HCT116 (cell line): ENCODE measurements at regions not wholly inside any gene's neighbourhood (a gene's known extent, or its start where the extent isn't known, plus 50 kb on each side); places are given as distances from the start of the nearest gene placed in this dataset.

Experiments used
- ATAC-seq: fragments of 200-7000 bp; cut with Tn5 transposase; 2 replicates; pipeline ENCODE4 v1.9.1; 2020; ENCODE audit warnings: mild to moderate bottlenecking, moderate library complexity
- BruUV-seq: library from RNA; stranded (reverse); fragments of 400-500 nt; replicated peaks from 2 replicates; lab custom pipeline; 2021; lab: Mats Ljungman, UMichigan
- CTCF ChIA-PET: fragments of 300-600 bp; sonication (Branson Sonifier 250); formaldehyde crosslinking; loops from one replicate; lab custom pipeline; 2021; ENCODE audit warnings: antibody characterized with exemption; lab: Charles Lee
- POLR2A ChIA-PET: fragments of 300-600, 350-600 bp; sonication (Branson Sonifier 250); formaldehyde crosslinking; loops from one replicate; lab custom pipeline; 2021; ENCODE audit warnings: antibody characterized with exemption; lab: Charles Lee
- RAD21 ChIA-PET, 2 experiments: fragments of 300-600 bp; sonication (Branson Sonifier 250); formaldehyde crosslinking; loops; one replicate each; lab custom pipeline; 2023; ENCODE audit warnings: low total read pairs in 2 of 2; ENCODE audit not compliant: uncharacterized antibody in 2 of 2, unreplicated experiment in 2 of 2, low non-redundant PET in 1 of 2; lab: Charles Lee
- DNase-seq: peaks from one replicate; pipeline ENCODE4 v3.0.0-alpha.2; 2010; ENCODE audit warnings: low read depth, low spot score
- H2AFZ ChIP-seq: fragments of 200-600 bp; shearing (Covaris generic), sonication (generic); 2 replicates; pipeline ENCODE4 v1.6.1; 2017; ENCODE audit warnings: low read depth, mixed run types, mixed read lengths, antibody characterized with exemption, low read length; ENCODE audit not compliant: poor library complexity, severe bottlenecking
- H3K27ac ChIP-seq: 2 replicates; pipeline ENCODE4 v1.5.1; 2012; ENCODE audit warnings: low read depth, low read length
- H3K27me3 ChIP-seq: fragments of 200-600 bp; sonication (generic); 2 replicates; pipeline ENCODE4 v1.6.1; 2016; ENCODE audit warnings: mixed run types, low read length, mixed read lengths; ENCODE audit not compliant: insufficient read depth
- H3K36me3 ChIP-seq, 2 experiments: fragments of 200-500 bp in 1 of 2; fragments of 200-600 bp in 1 of 2; sonication (Bioruptor generic) in 1 of 2; sonication (generic) in 1 of 2; 2 replicates each; pipeline versions ENCODE4 v1.5.1 to v1.6.1; 2014 to 2016; ENCODE audit warnings: low read length in 2 of 2, inconsistent platforms in 1 of 2, mixed read lengths in 1 of 2, mixed run types in 1 of 2; ENCODE audit not compliant: insufficient read depth in 2 of 2, control insufficient read depth in 1 of 2
- H3K4me1 ChIP-seq, 2 experiments: fragments of 200-600 bp in 1 of 2; sonication (generic) in 1 of 2; 2 replicates each; pipeline versions ENCODE4 v1.5.1 to v1.6.1; 2012 to 2017; ENCODE audit warnings: low read length in 2 of 2, inconsistent platforms in 1 of 2, mild to moderate bottlenecking in 1 of 2, mixed read lengths in 1 of 2, mixed run types in 1 of 2, moderate library complexity in 1 of 2; ENCODE audit not compliant: insufficient read depth in 2 of 2, control insufficient read depth in 1 of 2
- H3K4me2 ChIP-seq: fragments of 200-600 bp; sonication (generic); 2 replicates; pipeline ENCODE4 v1.6.1; 2017; ENCODE audit warnings: mixed run types, low read length, mixed read lengths
- H3K4me3 ChIP-seq, 2 experiments: fragments of 200-600 bp in 1 of 2; sonication (generic) in 1 of 2; replicated peaks in 1 of 2; 2 replicates each; pipeline ENCODE4 v1.5.1; 2011 to 2016; ENCODE audit warnings: low read length in 2 of 2, control low read depth in 1 of 2, low read depth in 1 of 2, mild to moderate bottlenecking in 1 of 2, mixed read lengths in 1 of 2, mixed run types in 1 of 2
- H3K79me2 ChIP-seq: fragments of 200-600 bp; sonication (generic); 2 replicates; pipeline ENCODE4 v1.6.1; 2017; ENCODE audit warnings: mild to moderate bottlenecking, mixed run types, low read length, moderate library complexity, mixed read lengths; ENCODE audit not compliant: insufficient read depth
- H3K9ac ChIP-seq: fragments of 200-600 bp; sonication (generic); 2 replicates; pipeline ENCODE4 v1.6.1; 2016; ENCODE audit warnings: low read length, mixed read lengths
- H3K9me2 ChIP-seq: fragments of 200-600 bp; sonication (generic), shearing (Covaris generic); 2 replicates; pipeline ENCODE4 v1.6.1; 2017; ENCODE audit warnings: mixed run types, mild to moderate bottlenecking, moderate library complexity; ENCODE audit not compliant: insufficient read depth
- H3K9me3 ChIP-seq, 2 experiments: fragments of 200-500 bp in 1 of 2; fragments of 200-600 bp in 1 of 2; sonication (Bioruptor generic) in 1 of 2; sonication (generic) in 1 of 2; 2 replicates each; pipeline ENCODE4 v1.6.1; 2014 to 2017; ENCODE audit warnings: low read length in 2 of 2, mixed read lengths in 2 of 2, inconsistent platforms in 1 of 2, low read depth in 1 of 2, mild to moderate bottlenecking in 1 of 2, mixed run types in 1 of 2, moderate library complexity in 1 of 2; ENCODE audit not compliant: control insufficient read depth in 1 of 2, insufficient read depth in 1 of 2
- H4K20me1 ChIP-seq: fragments of 200-600 bp; sonication (generic), shearing (Covaris generic); 2 replicates; pipeline ENCODE4 v1.6.1; 2017; ENCODE audit warnings: mixed run types, mild to moderate bottlenecking, moderate library complexity; ENCODE audit not compliant: insufficient read depth
- ATF3 ChIP-seq: IDR thresholded peaks from 2 replicates; pipeline ENCODE4 v1.6.1; 2012
- CBX3 ChIP-seq: IDR thresholded peaks from 2 replicates; pipeline ENCODE4 v1.6.1; 2012; ENCODE audit warnings: low read depth
- CEBPB ChIP-seq: IDR thresholded peaks from 2 replicates; pipeline ENCODE4 v1.6.1; 2012; ENCODE audit warnings: low read depth
- EZH2 ChIP-seq: fragments of 200-600 bp; sonication (generic); IDR thresholded peaks from 2 replicates; pipeline ENCODE4 v1.6.1; 2017; ENCODE audit warnings: antibody characterized with exemption, mixed run types
- FOSL1 ChIP-seq: IDR thresholded peaks from 2 replicates; pipeline ENCODE4 v1.6.1; 2012; ENCODE audit warnings: low read depth
- JUND ChIP-seq: IDR thresholded peaks from 2 replicates; pipeline ENCODE4 v1.6.1; 2012
- POLR2A ChIP-seq: IDR thresholded peaks from 2 replicates; pipeline ENCODE4 v1.7.0; 2011; ENCODE audit warnings: borderline replicate concordance; ENCODE audit not compliant: insufficient read depth, insufficient read length; ENCODE audit errors: extremely low read depth
- POLR2AphosphoS5 ChIP-seq: IDR thresholded peaks from 2 replicates; pipeline ENCODE4 v1.6.1; 2011; ENCODE audit warnings: mild to moderate bottlenecking, low read depth, low read length, moderate library complexity
- RAD21 ChIP-seq: IDR thresholded peaks from 2 replicates; pipeline ENCODE4 v1.6.1; 2012; ENCODE audit warnings: low read depth, mild to moderate bottlenecking
- SP1 ChIP-seq: IDR thresholded peaks from 2 replicates; pipeline ENCODE4 v1.6.1; 2012; ENCODE audit warnings: low read depth
- SRF ChIP-seq: IDR thresholded peaks from 2 replicates; pipeline ENCODE4 v1.6.1; 2012; ENCODE audit warnings: low read depth
- TCF7L2 ChIP-seq: IDR thresholded peaks from 2 replicates; pipeline ENCODE4 v1.7.0; 2011; ENCODE audit warnings: borderline replicate concordance, inconsistent platforms; ENCODE audit not compliant: insufficient read depth, insufficient read length; ENCODE audit errors: extremely low read depth
- ZBTB33 ChIP-seq: IDR thresholded peaks from 2 replicates; pipeline ENCODE4 v1.6.1; 2011; ENCODE audit warnings: mild to moderate bottlenecking, low read length, moderate library complexity; ENCODE audit not compliant: insufficient replicate concordance; ENCODE audit errors: extremely low read depth
- ZFX ChIP-seq: fragments of 450-650 bp; IDR thresholded peaks from 2 replicates; pipeline ENCODE4 v1.6.1; 2017
- intact Hi-C: fragments of 100-400 bp; cut with micrococcal nuclease; formaldehyde crosslinking; loops from 2 replicates; pipeline ENCODE4 v1.10.0; 2022
- TF ChIP-seq, protein P1 (sequence below), 3 experiments: fragments of 200-600 bp in 1 of 3; sonication (generic) in 1 of 3; IDR thresholded peaks in 2 of 3; conservative IDR thresholded peaks in 1 of 3; 2 replicates each; pipeline ENCODE4 v1.5.1; 2012 to 2017; ENCODE audit warnings: low read depth in 2 of 3, low read length in 2 of 3, antibody characterized with exemption in 1 of 3, borderline replicate concordance in 1 of 3, control low read depth in 1 of 3, mild to moderate bottlenecking in 1 of 3, mixed read lengths in 1 of 3, mixed run types in 1 of 3, moderate library complexity in 1 of 3; ENCODE audit not compliant: insufficient read depth in 1 of 3

GRCh38 chr3:105976196-105976595 lies 107.4 kb upstream of the CBLB start:
- no peak overlapping the region for H2AFZ ChIP-seq
- no peaks in the 10 kb centered on the region for H3K4me1 ChIP-seq
- H3K4me3 ChIP-seq: no peak overlapping the region
- DNase-seq: no peak
- H4K20me1 ChIP-seq: no peaks in the 10 kb centered on the region
- ChIA-PET POLR2A (no interaction called here), CTCF (no interaction called here), RAD21 (no interaction called here)
- no peak overlapping the region for H3K4me2 ChIP-seq
- no peak overlapping the region for H3K9ac ChIP-seq
- intact Hi-C loops: no loop called here
- no peaks in the 10 kb centered on the region for H3K36me3 ChIP-seq
- H3K27me3 ChIP-seq: no peaks in the 10 kb centered on the region
- no peak for ATAC-seq
- H3K27ac ChIP-seq: no peak overlapping the region
- BruUV-seq: no TSS peak
- H3K9me2 ChIP-seq: no peaks in the 10 kb centered on the region
- no peaks in the 10 kb centered on the region for H3K79me2 ChIP-seq
- TF ChIP-seq EZH2 (no peak), ZBTB33 (no peak), CBX3 (no peak), SRF (no peak), JUND (no peak), ATF3 (no peak), SP1 (no peak), ZFX (no peak), TCF7L2 (no peak)
- no peaks in the 10 kb centered on the region; a peak in 1 of 4 replicates for H3K9me3 ChIP-seq

- H2AFZ ChIP-seq: no peak overlapping the region
- H3K27me3 ChIP-seq: no peaks in the 10 kb centered on the region
- no peak overlapping the region for H3K27ac ChIP-seq
- intact Hi-C loops: no loop called here
- no TSS peak for BruUV-seq
- ATAC-seq: no peak
- H3K36me3 ChIP-seq: no peaks in the 10 kb centered on the region
- no peak for DNase-seq
- no peaks in the 10 kb centered on the region for H4K20me1 ChIP-seq
- no peaks in the 10 kb centered on the region for H3K79me2 ChIP-seq
- H3K9ac ChIP-seq: no peak overlapping the region
- RAD21 ChIA-PET: no interaction called here
- no peak overlapping the region for H3K4me3 ChIP-seq
- CTCF ChIA-PET: no interaction called here
- H3K4me2 ChIP-seq: no peak overlapping the region
- no peaks in the 10 kb centered on the region; a peak in 2 of 4 replicates for H3K9me3 ChIP-seq
- POLR2A ChIA-PET: no interaction called here
- H3K4me1 ChIP-seq: no peaks in the 10 kb centered on the region
- H3K9me2 ChIP-seq: no peaks in the 10 kb centered on the region
- TF ChIP-seq TCF7L2: no peak
- TF ChIP-seq POLR2A: no peak
- no peak for TF ChIP-seq JUND
- no peak for TF ChIP-seq ZBTB33
- TF ChIP-seq CEBPB: no peak
- TF ChIP-seq POLR2AphosphoS5: no peak
- no peak for TF ChIP-seq FOSL1
- TF ChIP-seq, protein P1, sequence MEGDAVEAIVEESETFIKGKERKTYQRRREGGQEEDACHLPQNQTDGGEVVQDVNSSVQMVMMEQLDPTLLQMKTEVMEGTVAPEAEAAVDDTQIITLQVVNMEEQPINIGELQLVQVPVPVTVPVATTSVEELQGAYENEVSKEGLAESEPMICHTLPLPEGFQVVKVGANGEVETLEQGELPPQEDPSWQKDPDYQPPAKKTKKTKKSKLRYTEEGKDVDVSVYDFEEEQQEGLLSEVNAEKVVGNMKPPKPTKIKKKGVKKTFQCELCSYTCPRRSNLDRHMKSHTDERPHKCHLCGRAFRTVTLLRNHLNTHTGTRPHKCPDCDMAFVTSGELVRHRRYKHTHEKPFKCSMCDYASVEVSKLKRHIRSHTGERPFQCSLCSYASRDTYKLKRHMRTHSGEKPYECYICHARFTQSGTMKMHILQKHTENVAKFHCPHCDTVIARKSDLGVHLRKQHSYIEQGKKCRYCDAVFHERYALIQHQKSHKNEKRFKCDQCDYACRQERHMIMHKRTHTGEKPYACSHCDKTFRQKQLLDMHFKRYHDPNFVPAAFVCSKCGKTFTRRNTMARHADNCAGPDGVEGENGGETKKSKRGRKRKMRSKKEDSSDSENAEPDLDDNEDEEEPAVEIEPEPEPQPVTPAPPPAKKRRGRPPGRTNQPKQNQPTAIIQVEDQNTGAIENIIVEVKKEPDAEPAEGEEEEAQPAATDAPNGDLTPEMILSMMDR (IDR thresholded peaks at IDR 0.05 in 2 of 3, conservative IDR thresholded peaks at IDR 0.05 in 1 of 3; ENCODE audit: borderline replicate concordance in 1 of 3, insufficient read depth in 1 of 3, low read depth in 2 of 3, low read length in 2 of 3): no peak
- no peak for TF ChIP-seq CBX3
- TF ChIP-seq RAD21: no peak
Observed at GRCh38 chr3:105979961-105980360, 111.1 kb upstream of the CBLB start.
